CD4-positive, alpha-beta memory T cell (primary cell): ENCODE measurements at regions not wholly inside any gene's neighbourhood (a gene's known extent, or its start where the extent isn't known, plus 50 kb on each side); places are given as distances from the start of the nearest gene placed in this dataset.

ENCODE experiments used
- CTCF ChIA-PET: fragments of 350-600 bp; sonication (Branson Sonifier 250); formaldehyde crosslinking; loops from one replicate; lab custom pipeline; 2021; ENCODE audit warnings: inconsistent platforms; ENCODE audit not compliant: partially characterized antibody; lab: Charles Lee
- POLR2A ChIA-PET: fragments of 350-600 bp; sonication (Branson Sonifier 250); formaldehyde crosslinking; loops from one replicate; lab custom pipeline; 2021; ENCODE audit not compliant: partially characterized antibody; lab: Charles Lee
- DNase-seq, 5 donors: peaks; one replicate each; pipeline versions ENCODE4 v3.0.0 to v3.0.0-alpha.2; 2020 to 2022; ENCODE audit warnings: mixed read lengths in 1 of 5
- H3K27ac ChIP-seq: one replicate; pipeline ENCODE4 v1.7.0; 2013; ENCODE audit warnings: low read depth, low read length
- H3K27me3 ChIP-seq: 2 replicates; pipeline ENCODE4 v1.7.0; 2013; ENCODE audit warnings: mild to moderate bottlenecking, low read length, moderate library complexity; ENCODE audit not compliant: insufficient read depth
- H3K36me3 ChIP-seq: 2 replicates; pipeline ENCODE4 v1.7.0; 2013; ENCODE audit warnings: mild to moderate bottlenecking, low read length, moderate library complexity; ENCODE audit not compliant: insufficient read depth
- H3K4me1 ChIP-seq: 2 replicates; pipeline ENCODE4 v1.7.0; 2013; ENCODE audit warnings: mild to moderate bottlenecking, low read length, moderate library complexity; ENCODE audit not compliant: insufficient read depth
- H3K4me3 ChIP-seq, 2 donors: one replicate each; pipeline ENCODE4 v1.7.0; 2013; ENCODE audit warnings: low read length in 2 of 2, mild to moderate bottlenecking in 1 of 2
- H3K9me3 ChIP-seq, 2 donors: one replicate each; pipeline ENCODE4 v1.7.0; 2013; ENCODE audit warnings: low read length in 2 of 2, control low read depth in 1 of 2; ENCODE audit not compliant: control insufficient read depth in 1 of 2
- H3K27ac Mint-ChIP-seq, 7 donors: one replicate each; pipeline ENCODE4 v1.8.0; 2020 to 2021; ENCODE audit warnings: mixed read lengths in 7 of 7, mild to moderate bottlenecking in 6 of 7, inconsistent platforms in 3 of 7, moderate library complexity in 3 of 7
- H3K27me3 Mint-ChIP-seq, 2 donors: one replicate each; pipeline ENCODE4 v1.8.0; 2020 to 2021; ENCODE audit warnings: mixed read lengths in 2 of 2
- H3K36me3 Mint-ChIP-seq, 2 donors: one replicate each; pipeline ENCODE4 v1.8.0; 2020 to 2021; ENCODE audit warnings: mixed read lengths in 2 of 2, inconsistent platforms in 1 of 2, mild to moderate bottlenecking in 1 of 2
- H3K4me1 Mint-ChIP-seq, 4 donors: one replicate each; pipeline ENCODE4 v1.8.0; 2020 to 2021; ENCODE audit warnings: mixed read lengths in 4 of 4, mild to moderate bottlenecking in 1 of 4
- H3K4me3 Mint-ChIP-seq, 8 donors: one replicate each; pipeline ENCODE4 v1.8.0; 2020 to 2021; ENCODE audit warnings: mixed read lengths in 8 of 8, mild to moderate bottlenecking in 7 of 8, moderate library complexity in 6 of 8, inconsistent platforms in 3 of 8
- H3K9me3 Mint-ChIP-seq, 8 donors: one replicate each; pipeline ENCODE4 v1.8.0; 2020 to 2021; ENCODE audit warnings: mixed read lengths in 8 of 8, mild to moderate bottlenecking in 5 of 8, inconsistent platforms in 3 of 8, moderate library complexity in 1 of 8
- intact Hi-C: fragments of 100-400 bp; cut with micrococcal nuclease; formaldehyde crosslinking; loops from one replicate; pipeline ENCODE4 v1.15.1; 2023

DNA sequence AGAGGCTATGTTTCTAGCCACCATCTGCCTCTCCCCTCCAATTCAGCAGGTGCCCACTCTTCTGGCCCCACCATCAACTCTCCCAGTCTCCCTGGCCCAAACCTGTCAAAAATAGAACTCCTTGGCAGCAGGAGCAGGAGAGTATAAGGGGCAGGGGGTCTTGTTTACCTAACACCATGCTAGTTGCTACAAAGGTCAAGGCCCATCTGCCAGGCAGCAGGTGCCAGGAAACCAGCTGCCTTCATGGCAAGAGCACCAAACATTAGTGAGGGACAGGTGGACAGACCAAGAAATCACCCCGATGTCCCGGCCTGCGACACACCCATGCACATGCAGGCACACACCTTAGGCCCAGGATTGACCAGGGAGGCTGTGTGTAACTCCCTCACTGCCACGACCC, 387.9 kb downstream of the BUD13 start:
- no peak overlapping the region for H3K27ac Mint-ChIP-seq
- peaks cover 5 to 10% of the 10 kb centered on the region in 2 donors for H3K27me3 Mint-ChIP-seq
- intact Hi-C loops, result no loop called here

DNA sequence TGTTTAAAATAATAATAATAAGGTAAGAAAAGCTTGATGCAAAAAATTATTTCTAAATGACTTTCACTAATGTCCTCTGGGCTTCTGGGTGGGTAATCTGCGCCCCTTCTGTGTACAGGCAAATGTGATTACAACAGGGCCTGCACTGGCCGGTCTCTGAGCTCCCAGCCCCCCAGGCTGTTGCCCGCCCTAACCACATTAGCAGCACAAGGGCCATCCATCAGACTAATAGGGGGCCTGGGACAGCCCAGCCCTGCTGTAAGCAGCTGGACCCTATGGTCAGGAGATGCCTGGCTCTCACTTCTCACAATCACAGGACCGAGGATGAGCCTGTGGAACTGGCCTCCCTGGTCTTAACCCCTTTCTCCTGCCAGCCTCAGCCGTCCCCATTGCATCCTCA, 388.4 kb downstream of the BUD13 start:
- Mint-ChIP-seq H3K27ac (no peak overlapping the region), H3K4me3 (no peak overlapping the region), H3K27me3 (peaks cover 5 to 10% of the 10 kb centered on the region in 2 donors), H3K9me3 (peaks cover 0 to 3% (median 0%) of the 10 kb centered on the region in 8 donors), H3K4me1 (no peaks in the 10 kb centered on the region), H3K36me3 (no peaks in the 10 kb centered on the region)
- intact Hi-C loops, result no loop called here
- Histone ChIP-seq H3K4me3 (no peak overlapping the region), H3K27ac (no peak overlapping the region), H3K9me3 (no peaks in the 10 kb centered on the region), H3K27me3 (no peaks in the 10 kb centered on the region), H3K36me3 (no peaks in the 10 kb centered on the region), H3K4me1 (no peaks in the 10 kb centered on the region)
- ChIA-PET CTCF (no interaction called here), POLR2A (no interaction called here)
- no peak for DNase-seq

More for the DNA sequence above, 387.9 kb downstream of the BUD13 start:
- no peaks in the 10 kb centered on the region for H3K36me3 ChIP-seq
- H3K4me3 ChIP-seq, result no peak overlapping the region
- H3K27ac ChIP-seq, result no peak overlapping the region
- Mint-ChIP-seq H3K36me3 (no peaks in the 10 kb centered on the region), H3K9me3 (peaks cover 0 to 3% (median 0%) of the 10 kb centered on the region in 8 donors), H3K4me1 (no peaks in the 10 kb centered on the region), H3K4me3 (no peak overlapping the region)
- CTCF ChIA-PET, result no interaction called here
- H3K27me3 ChIP-seq, result no peaks in the 10 kb centered on the region
- no peaks in the 10 kb centered on the region for H3K4me1 ChIP-seq
- no peaks in the 10 kb centered on the region for H3K9me3 ChIP-seq
- DNase-seq, result no peak
- POLR2A ChIA-PET, result no interaction called here

DNA sequence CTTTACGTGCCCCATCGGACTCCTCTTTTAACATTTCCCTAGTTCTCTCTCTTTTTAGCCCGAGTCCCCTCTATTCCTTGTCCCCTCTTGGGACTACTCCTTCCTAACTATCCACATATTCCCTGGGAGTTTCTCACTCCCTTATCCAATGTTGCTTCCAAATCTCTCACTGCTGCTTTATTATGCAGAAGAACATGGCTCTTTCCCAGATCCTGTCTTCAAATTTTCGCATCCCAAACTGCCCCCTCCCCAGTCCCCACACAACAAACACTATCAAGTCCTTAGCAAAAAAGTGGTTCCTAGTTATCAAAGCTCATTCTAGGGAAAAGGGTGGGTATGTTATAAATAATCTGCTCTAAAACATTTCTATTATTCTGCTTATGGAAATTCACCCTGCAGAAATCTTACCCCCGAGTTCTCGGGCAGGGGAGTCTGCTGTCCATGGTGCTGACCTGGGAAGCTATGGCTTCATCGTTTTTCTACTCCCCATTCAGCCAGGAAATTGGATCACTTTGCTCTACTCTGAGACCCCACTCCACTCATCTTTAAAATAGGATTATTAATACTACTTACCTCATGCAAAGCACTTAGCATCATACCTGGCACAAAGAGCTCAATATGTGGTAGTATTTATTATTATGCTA, 393.5 kb downstream of the BUD13 start:
- no peaks in the 10 kb centered on the region for H3K36me3 ChIP-seq
- DNase-seq, result no peak

DNA sequence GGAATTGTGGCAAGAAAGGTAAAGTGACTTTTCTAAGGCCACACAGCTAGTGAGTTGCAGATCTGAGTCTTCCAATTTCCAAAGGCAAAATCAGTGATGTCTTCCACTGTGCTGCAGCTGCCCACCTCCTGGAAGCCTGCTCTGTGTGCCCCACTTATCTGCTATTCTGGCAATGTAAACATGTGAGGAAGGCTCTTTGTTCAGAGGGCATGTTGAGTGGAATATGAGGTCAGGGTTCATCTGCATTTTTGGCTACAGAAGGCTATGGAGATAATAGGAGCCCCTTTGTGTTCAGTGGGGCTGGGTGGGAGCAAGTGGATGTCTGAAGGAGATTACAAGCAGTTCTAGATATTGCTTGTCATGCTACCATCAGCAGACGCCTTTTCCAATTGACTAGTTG, 396.2 kb downstream of the BUD13 start:
- Histone ChIP-seq H3K27me3 (no peaks in the 10 kb centered on the region), H3K4me3 (no peak overlapping the region), H3K9me3 (no peaks in the 10 kb centered on the region), H3K4me1 (no peaks in the 10 kb centered on the region), H3K36me3 (no peaks in the 10 kb centered on the region), H3K27ac (no peak overlapping the region)
- no peaks in the 10 kb centered on the region for H3K36me3 Mint-ChIP-seq
- ChIA-PET CTCF (no interaction called here), POLR2A (no interaction called here)
- intact Hi-C loops, result no loop called here
- H3K4me1 Mint-ChIP-seq, result no peaks in the 10 kb centered on the region
- H3K4me3 Mint-ChIP-seq, result no peak overlapping the region
- no peak overlapping the region for H3K27ac Mint-ChIP-seq
- DNase-seq, result no peak
- H3K27me3 Mint-ChIP-seq, result peaks cover 4 to 11% of the 10 kb centered on the region in 2 donors
- peaks cover 0 to 9% (median 3%) of the 10 kb centered on the region in 8 donors for H3K9me3 Mint-ChIP-seq

More for the DNA sequence above, 393.5 kb downstream of the BUD13 start:
- H3K27me3 Mint-ChIP-seq, result peaks cover 12 to 14% of the 10 kb centered on the region in 2 donors
- H3K27ac Mint-ChIP-seq, result no peak overlapping the region
- H3K36me3 Mint-ChIP-seq, result no peaks in the 10 kb centered on the region
- peaks cover 0 to 9% (median 3%) of the 10 kb centered on the region in 8 donors for H3K9me3 Mint-ChIP-seq
- intact Hi-C loops, result no loop called here
- Histone ChIP-seq H3K4me3 (no peak overlapping the region), H3K27ac (no peak overlapping the region), H3K27me3 (no peaks in the 10 kb centered on the region), H3K9me3 (no peaks in the 10 kb centered on the region), H3K4me1 (no peaks in the 10 kb centered on the region)
- POLR2A ChIA-PET, result no interaction called here
- H3K4me1 Mint-ChIP-seq, result no peaks in the 10 kb centered on the region
- CTCF ChIA-PET, result no interaction called here
- H3K4me3 Mint-ChIP-seq, result peak overlapping the region in 1 of 8 donors; percentile 33

DNA sequence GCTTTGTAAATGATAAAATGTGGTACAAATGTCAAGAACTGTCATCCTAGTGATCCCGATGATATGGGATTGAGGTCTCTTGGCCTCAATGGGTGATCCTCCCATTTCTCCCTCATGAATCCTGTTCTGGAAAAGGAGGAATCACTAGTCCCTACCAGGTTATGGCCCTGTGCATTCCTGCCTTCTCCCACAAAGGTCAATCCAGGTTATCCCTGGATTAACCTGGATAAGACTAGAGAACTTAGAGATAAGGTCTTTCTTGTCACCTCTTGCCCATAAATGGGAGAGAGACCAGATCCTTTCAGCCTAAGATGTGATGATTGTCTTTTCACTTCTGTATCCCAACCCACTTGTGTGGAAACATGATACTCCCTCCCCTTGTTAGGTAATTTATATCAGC, 396.7 kb downstream of the BUD13 start:
- no peaks in the 10 kb centered on the region for H3K27me3 ChIP-seq
- Mint-ChIP-seq H3K9me3 (peaks cover 0 to 9% (median 3%) of the 10 kb centered on the region in 8 donors), H3K4me3 (no peak overlapping the region), H3K36me3 (no peaks in the 10 kb centered on the region), H3K27ac (no peak overlapping the region), H3K27me3 (peaks cover 3 to 9% of the 10 kb centered on the region in 2 donors), H3K4me1 (no peaks in the 10 kb centered on the region)
- no peaks in the 10 kb centered on the region for H3K36me3 ChIP-seq
- H3K27ac ChIP-seq, result no peak overlapping the region
- no peak overlapping the region for H3K4me3 ChIP-seq
- POLR2A ChIA-PET, result no interaction called here
- intact Hi-C loops, result no loop called here
- no peaks in the 10 kb centered on the region for H3K9me3 ChIP-seq
- DNase-seq, result no peak
- CTCF ChIA-PET, result no interaction called here
- H3K4me1 ChIP-seq, result no peaks in the 10 kb centered on the region

DNA sequence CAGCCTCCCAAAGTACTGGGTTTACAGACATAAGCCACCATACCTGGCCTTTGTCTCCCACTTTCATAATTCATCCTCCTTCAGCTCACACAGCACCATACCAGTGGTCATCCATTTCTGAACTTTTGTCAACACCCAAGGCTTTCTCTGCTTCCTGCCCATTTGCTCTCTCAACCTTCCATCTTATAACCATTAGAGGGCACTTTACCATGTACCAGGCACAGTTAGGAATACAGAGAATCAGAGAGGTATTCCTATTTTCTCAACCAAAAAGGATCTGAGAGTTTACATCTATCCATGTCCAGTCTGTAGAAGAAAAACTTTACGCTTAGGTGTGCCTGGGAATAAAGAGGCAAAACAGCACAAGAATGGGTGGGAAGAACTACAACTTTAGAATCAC, 397.6 kb downstream of the BUD13 start:
- no peak for DNase-seq
- Mint-ChIP-seq H3K4me1 (no peaks in the 10 kb centered on the region), H3K27me3 (peaks cover 3 to 9% of the 10 kb centered on the region in 2 donors), H3K4me3 (no peak overlapping the region), H3K27ac (no peak overlapping the region), H3K36me3 (no peaks in the 10 kb centered on the region), H3K9me3 (peaks cover 0 to 7% (median 3%) of the 10 kb centered on the region in 8 donors)
- POLR2A ChIA-PET, result no interaction called here
- CTCF ChIA-PET, result no interaction called here
- no peak overlapping the region for H3K27ac ChIP-seq
- intact Hi-C loops, result no loop called here
- H3K27me3 ChIP-seq, result no peaks in the 10 kb centered on the region
- no peak overlapping the region for H3K4me3 ChIP-seq
- H3K4me1 ChIP-seq, result no peaks in the 10 kb centered on the region
- no peaks in the 10 kb centered on the region for H3K36me3 ChIP-seq
- H3K9me3 ChIP-seq, result no peaks in the 10 kb centered on the region

DNA sequence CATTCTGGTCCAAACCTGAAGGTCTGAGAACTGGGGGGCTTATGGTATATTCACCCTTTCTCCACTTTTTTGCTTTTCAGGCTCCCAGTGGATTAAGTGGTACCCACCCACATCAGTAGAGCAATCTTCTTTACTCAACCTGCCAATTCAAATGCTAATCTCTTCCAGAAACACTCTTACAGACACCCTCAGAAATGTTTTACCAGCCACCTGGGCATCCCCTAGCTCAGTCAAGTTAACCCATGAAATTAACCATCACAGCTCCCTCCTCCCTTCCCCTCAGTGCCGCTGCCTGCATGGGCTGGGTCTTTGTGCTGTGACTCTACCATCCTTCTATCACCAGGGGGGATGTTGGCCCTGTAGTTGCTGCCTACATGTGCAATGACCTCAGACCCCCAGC, 398.7 kb downstream of the BUD13 start:
- H3K27ac ChIP-seq, result no peak overlapping the region
- H3K36me3 ChIP-seq, result no peaks in the 10 kb centered on the region
- peaks cover 0 to 7% (median 2%) of the 10 kb centered on the region in 8 donors for H3K9me3 Mint-ChIP-seq
- intact Hi-C loops, result no loop called here
- no peaks in the 10 kb centered on the region for H3K27me3 ChIP-seq
- no peaks in the 10 kb centered on the region for H3K9me3 ChIP-seq
- H3K4me3 Mint-ChIP-seq, result no peak overlapping the region
- no peaks in the 10 kb centered on the region for H3K4me1 Mint-ChIP-seq
- no peak overlapping the region for H3K27ac Mint-ChIP-seq
- no peaks in the 10 kb centered on the region for H3K4me1 ChIP-seq
- peaks cover 5 to 7% of the 10 kb centered on the region in 2 donors for H3K27me3 Mint-ChIP-seq
- H3K36me3 Mint-ChIP-seq, result no peaks in the 10 kb centered on the region
- POLR2A ChIA-PET, result no interaction called here
- CTCF ChIA-PET, result no interaction called here
- no peak overlapping the region for H3K4me3 ChIP-seq
- DNase-seq, result no peak
